ENCODE measurements at regions not wholly inside any gene's neighbourhood (a gene's known extent, or its start where the extent isn't known, plus 50 kb on each side); places are given as distances from the start of the nearest gene placed in this dataset.

DNA sequence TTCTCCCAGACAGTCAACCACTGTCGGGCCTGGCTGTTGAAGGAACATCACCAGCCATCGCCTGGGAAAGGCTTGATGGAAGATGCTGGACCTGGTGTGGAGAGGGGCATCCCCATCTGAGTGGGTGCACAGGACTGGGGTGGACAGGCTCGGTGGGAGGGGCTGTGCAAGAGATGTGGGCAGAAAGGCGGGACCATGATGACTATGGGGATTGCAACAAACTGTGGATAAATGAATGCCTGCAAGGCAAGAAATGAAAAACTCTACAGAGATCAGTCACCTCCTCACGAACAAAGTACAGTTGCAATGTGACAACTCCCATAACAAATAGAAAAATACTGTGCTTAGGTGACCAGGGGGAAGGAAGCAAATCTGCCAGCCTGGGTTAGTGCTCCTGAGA is 171.9 kb upstream of the GPR12 start:
- Histone ChIP-seq H3K36me3 (no peaks in the 10 kb centered on the region), H3K27me3 (peaks cover 0 to 11% of the 10 kb centered on the region in 2 donors), H3K4me1 (peaks cover 0 to 5% of the 10 kb centered on the region in 2 donors), H3K4me3 (no peak overlapping the region), H3K9me3 (no peaks in the 10 kb centered on the region), H3K27ac (no peak overlapping the region)
- ATAC-seq, result no peak
- DNase-seq, result no peak
- intact Hi-C loops (cut with DNase I), result no loop called here
- TF ChIP-seq, protein P1, sequence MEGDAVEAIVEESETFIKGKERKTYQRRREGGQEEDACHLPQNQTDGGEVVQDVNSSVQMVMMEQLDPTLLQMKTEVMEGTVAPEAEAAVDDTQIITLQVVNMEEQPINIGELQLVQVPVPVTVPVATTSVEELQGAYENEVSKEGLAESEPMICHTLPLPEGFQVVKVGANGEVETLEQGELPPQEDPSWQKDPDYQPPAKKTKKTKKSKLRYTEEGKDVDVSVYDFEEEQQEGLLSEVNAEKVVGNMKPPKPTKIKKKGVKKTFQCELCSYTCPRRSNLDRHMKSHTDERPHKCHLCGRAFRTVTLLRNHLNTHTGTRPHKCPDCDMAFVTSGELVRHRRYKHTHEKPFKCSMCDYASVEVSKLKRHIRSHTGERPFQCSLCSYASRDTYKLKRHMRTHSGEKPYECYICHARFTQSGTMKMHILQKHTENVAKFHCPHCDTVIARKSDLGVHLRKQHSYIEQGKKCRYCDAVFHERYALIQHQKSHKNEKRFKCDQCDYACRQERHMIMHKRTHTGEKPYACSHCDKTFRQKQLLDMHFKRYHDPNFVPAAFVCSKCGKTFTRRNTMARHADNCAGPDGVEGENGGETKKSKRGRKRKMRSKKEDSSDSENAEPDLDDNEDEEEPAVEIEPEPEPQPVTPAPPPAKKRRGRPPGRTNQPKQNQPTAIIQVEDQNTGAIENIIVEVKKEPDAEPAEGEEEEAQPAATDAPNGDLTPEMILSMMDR (IDR thresholded peaks at IDR 0.05), result no peak

DNA sequence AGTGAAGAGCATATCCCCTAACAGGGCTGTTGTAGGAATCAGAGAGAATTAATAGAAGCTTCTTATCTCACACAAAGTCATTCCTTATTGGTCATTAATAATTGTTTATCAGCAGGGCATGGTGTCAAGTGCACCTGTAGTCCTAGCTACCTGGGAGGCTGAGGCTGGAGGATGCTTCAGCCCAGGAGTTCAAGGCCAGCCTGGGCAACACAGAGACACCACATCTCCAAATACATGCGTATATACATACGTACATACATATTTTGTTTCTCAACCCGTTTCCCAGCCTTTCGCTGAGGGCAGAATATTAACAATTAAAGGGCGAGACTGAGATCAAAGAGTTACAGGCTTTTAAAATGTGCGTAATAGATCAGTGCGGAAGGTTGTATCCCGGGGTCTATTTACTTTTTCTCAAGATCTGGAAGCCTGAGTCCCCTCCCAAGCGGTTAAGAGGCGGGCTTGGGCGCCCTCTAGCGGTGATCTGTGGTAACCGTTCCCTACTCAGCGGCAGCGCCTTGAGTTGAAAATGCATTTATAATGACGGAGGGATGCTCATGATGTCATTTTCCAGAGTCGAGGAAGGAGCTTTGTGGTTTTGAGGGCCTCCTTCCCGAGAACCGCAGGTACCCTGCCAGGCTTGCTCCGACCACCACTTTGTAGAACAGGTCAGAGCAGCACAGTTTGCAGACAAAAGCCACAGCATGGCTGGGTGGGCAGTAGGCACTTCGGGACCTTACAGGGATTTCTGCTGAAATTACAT is 169.6 kb upstream of the GPR12 start:
- H3K27me3 ChIP-seq, result peaks cover 0 to 11% of the 10 kb centered on the region in 2 donors
- H3K4me3 ChIP-seq, result no peak overlapping the region
- intact Hi-C loops (cut with DNase I), result loop anchor here in 1 of 2 donors (10.0 kb wide), 1 partner anchor 215 kb away; no protein-coding TSS in a partner anchor
- ATAC-seq, result peak; percentile 93
- no peak overlapping the region for H3K27ac ChIP-seq
- peaks cover 0 to 5% of the 10 kb centered on the region in 2 donors for H3K4me1 ChIP-seq
- TF ChIP-seq, protein P1 (IDR thresholded peaks at IDR 0.05), result peak; percentile 92 to 98
- H3K36me3 ChIP-seq, result no peaks in the 10 kb centered on the region
- DNase-seq, result peak; percentile 47 to 88 (median 68)
- no peaks in the 10 kb centered on the region for H3K9me3 ChIP-seq

DNA sequence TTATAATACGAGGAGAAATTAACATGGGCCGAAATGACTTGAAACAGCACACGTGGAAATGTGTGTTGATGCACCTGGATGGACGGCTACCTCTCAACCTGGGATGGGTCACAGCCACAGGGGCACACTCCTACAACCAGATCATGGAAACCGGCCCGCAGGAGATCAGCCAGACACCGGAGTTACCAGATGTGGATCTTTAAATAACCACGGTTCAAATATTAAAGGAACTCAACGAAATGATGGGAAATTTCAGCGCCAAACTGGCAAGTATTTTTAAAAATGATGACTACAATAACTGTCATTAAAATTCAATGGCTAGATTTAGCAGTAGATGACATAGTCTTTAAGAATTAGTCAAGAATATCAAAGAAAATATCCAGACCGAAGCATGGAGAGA is 166.9 kb upstream of the GPR12 start:
- intact Hi-C loops (cut with DNase I), result loop anchor here in 1 of 2 donors (10.0 kb wide), 1 partner anchor 213 kb away; no protein-coding TSS in a partner anchor

DNA sequence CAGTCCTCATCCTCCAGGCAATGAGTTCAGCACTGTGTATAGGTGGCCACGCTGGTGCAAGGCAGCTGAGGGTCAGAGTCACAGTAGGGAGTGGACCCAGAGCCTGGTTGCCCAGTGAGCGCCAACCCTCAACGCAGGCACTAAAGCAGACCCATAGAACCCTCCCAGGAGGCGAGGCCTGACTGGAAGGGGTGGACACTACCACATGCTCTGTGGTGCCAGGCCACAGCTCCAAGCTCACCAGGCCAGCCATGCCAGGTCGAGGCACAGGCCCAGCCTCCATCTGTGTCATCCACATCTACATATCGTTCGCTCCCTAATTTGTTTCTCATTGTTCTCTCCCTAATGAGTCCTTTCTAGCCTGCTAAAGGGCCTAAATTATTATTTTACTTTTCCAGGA is 165.8 kb upstream of the GPR12 start:
- Histone ChIP-seq H3K36me3 (no peaks in the 10 kb centered on the region), H3K4me3 (no peak overlapping the region), H3K4me1 (peaks cover 0 to 5% of the 10 kb centered on the region in 2 donors), H3K27me3 (peaks cover 0 to 11% of the 10 kb centered on the region in 2 donors), H3K9me3 (no peaks in the 10 kb centered on the region), H3K27ac (no peak overlapping the region)
- TF ChIP-seq, protein P1 (IDR thresholded peaks at IDR 0.05), result no peak
- intact Hi-C loops (cut with DNase I), result loop anchor here in 1 of 2 donors (10.0 kb wide), 1 partner anchor 212 kb away; no protein-coding TSS in a partner anchor
- DNase-seq, result no peak
- no peak for ATAC-seq

More for the DNA sequence above, 166.9 kb upstream of the GPR12 start:
- no peaks in the 10 kb centered on the region for H3K36me3 ChIP-seq
- peaks cover 0 to 5% of the 10 kb centered on the region in 2 donors for H3K4me1 ChIP-seq
- no peaks in the 10 kb centered on the region for H3K9me3 ChIP-seq
- TF ChIP-seq, protein P1 (IDR thresholded peaks at IDR 0.05), result no peak
- ATAC-seq (no peak), DNase-seq (no peak)
- no peak overlapping the region for H3K4me3 ChIP-seq
- H3K27ac ChIP-seq, result no peak overlapping the region
- H3K27me3 ChIP-seq, result peaks cover 0 to 11% of the 10 kb centered on the region in 2 donors

- Histone ChIP-seq H3K4me1 (no peaks in the 10 kb centered on the region), H3K9me3 (no peaks in the 10 kb centered on the region), H3K27ac (no peak overlapping the region), H3K36me3 (no peaks in the 10 kb centered on the region), H3K27me3 (no peaks in the 10 kb centered on the region), H3K4me3 (no peak overlapping the region)
- intact Hi-C loops (cut with DNase I), result loop anchor here in 1 of 2 donors (10.0 kb wide), 1 partner anchor 209 kb away; no protein-coding TSS in a partner anchor
- ATAC-seq (peak; percentile 33), DNase-seq (peak in 2 of 4 donors; percentile 59 to 70)
- TF ChIP-seq, protein P1 (IDR thresholded peaks at IDR 0.05), result no peak
Measured at GRCh38 chr13:26923824-26924605, 163.4 kb upstream of the GPR12 start.
